ENCODE measurements at regions not wholly inside any gene's neighbourhood (a gene's known extent, or its start where the extent isn't known, plus 50 kb on each side); places are given as distances from the start of the nearest gene placed in this dataset.

- TF ChIP-seq EZH2 (IDR thresholded peaks at IDR 0.05), result no peak
- no peak for TF ChIP-seq REST (IDR thresholded peaks at IDR 0.05; ENCODE audit: low read depth)
- TF ChIP-seq CTCF (IDR thresholded peaks at IDR 0.05 in 2 of 3, conservative IDR thresholded peaks at IDR 0.05 in 1 of 3; ENCODE audit: borderline replicate concordance in 1 of 3, insufficient read depth in 1 of 3, low read depth in 2 of 3, low read length in 2 of 3), result no peak
- no peak for TF ChIP-seq POLR2A (IDR thresholded peaks at IDR 0.05; ENCODE audit: borderline replicate concordance, extremely low read depth, insufficient read depth, insufficient read length)
- no peak for TF ChIP-seq SP1 (IDR thresholded peaks at IDR 0.05; ENCODE audit: low read depth)
- TF ChIP-seq MAX (IDR thresholded peaks at IDR 0.05), result no peak
- TF ChIP-seq POLR2AphosphoS5 (IDR thresholded peaks at IDR 0.05; ENCODE audit: low read depth, low read length), result no peak
- no peak for TF ChIP-seq ZNF274 (IDR thresholded peaks at IDR 0.05; ENCODE audit: low read depth, low read length)
- TF ChIP-seq JUND (IDR thresholded peaks at IDR 0.05), result no peak
Measured at GRCh38 chr7:55299273-55299967, 65.7 kb upstream of the LANCL2 start.
